ENCODE measurements at regions not wholly inside any gene's neighbourhood (a gene's known extent, or its start where the extent isn't known, plus 50 kb on each side); places are given as distances from the start of the nearest gene placed in this dataset. TPM values are rescaled to one million over a fixed set of nuclear protein-coding genes. Genes with fewer than 3 reads are reported as not detected.
"Not testable (repeated sequence)": the region's sequence is repeated elsewhere in the genome, so short reads cannot be mapped to it uniquely, and the experiment has no call there.

DNA sequence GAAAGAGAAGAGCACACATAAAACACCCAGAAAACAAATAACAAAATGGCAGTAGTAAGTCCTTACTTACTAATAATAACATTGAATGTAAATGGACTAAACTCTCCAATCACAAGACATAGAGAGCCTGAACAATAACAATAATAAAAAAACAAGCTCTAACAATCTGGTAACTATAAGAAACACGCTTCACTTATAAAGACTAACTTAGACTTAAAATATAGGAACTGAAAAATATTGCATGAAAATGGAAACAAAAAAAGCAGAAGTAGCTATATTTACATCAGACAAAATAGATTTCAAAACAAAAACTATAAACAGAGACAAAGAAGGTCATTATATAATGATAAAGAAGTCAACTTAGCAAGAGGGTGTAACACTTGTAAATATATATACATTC, 83.1 kb upstream of the LYPLAL1 start:
- DNase-seq: no peak

DNA sequence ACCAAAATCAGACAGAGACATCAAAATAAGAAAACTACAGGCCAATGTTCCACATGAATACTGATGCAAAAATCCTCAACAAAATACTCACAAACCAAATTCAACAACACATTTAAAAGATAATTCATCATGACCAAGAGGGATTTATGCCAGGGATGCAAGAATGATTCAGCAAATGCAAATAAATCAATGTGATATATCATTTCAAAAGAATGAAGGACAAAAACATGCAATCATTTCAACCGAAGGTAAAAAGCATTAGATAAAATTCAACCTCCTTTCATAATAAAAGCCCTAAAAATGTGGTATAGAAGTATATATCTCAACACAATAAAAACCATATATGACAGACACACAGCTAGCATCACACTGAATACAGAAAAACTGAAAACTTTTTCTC, 81.5 kb upstream of the LYPLAL1 start:
- no peak for DNase-seq

DNA sequence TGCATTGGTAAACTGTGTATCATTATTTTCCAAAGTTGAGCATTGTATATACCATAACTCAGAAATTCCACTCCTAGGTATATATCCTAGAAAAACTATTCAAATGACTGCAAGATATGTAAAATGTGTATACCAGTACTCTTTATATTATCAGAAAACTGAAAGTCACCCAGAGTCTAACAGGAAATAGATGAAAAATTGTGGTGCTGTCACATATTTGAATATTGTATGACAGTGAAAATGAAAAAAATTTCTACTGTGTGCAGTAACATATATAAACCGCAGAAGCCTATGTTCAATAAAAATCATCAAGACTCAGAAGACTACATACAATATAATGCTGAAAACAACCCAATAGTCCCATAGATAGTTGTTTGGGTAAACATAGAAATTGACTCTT, 74.4 kb upstream of the LYPLAL1 start:
- DNase-seq: no peak

DNA sequence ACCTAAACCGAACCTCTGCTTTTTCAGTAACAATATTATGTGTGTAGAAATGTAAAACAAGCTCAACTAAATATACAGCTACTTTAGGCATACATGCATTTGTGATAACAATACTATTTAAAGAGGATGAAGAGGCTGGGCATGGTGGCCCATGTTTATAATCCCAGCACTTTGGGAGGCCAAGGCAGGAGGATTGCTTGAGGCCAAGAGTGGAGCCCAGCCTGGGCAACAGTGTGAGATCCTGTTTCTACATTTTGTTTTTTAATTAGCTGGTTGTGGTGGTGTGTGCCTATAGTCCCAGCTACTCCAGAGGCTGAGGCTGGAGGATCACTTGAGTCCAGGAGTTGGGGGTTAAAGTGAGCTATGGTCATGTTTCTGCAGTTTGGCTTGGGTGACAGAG, 73.6 kb upstream of the LYPLAL1 start:
- no peak for DNase-seq

- DNase-seq: not testable (repeated sequence)
Measured at GRCh38 chr1:219102466-219102865, 71.2 kb upstream of the LYPLAL1 start.

GRCh38 chr1:219105893-219106292, 67.8 kb upstream of the LYPLAL1 start:
- DNase-seq: no peak

GRCh38 chr1:219109424-219110018, 64.2 kb upstream of the LYPLAL1 start:
- no peak for DNase-seq

DNA sequence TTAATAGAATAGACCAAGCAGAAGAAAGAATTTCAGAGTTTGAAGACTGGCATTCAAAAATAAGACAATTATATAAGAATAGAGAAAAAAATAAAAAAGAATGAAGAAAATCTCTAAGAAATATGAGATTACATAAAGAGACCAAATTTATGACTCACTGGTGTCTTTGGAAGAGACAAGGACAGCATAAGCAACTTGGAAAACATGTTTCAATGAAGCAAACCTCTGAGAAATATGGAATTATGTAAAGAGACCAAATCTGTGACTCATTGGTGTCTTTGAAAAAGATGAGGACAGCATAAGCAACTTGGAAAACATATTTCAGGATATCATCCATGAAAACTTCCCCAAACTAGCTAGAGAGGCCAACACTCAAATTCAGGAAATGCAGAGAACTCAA, 60.4 kb upstream of the LYPLAL1 start:
- no peak for DNase-seq

GRCh38 chr1:219114014-219114413, 59.7 kb upstream of the LYPLAL1 start:
- no peak for DNase-seq

DNA sequence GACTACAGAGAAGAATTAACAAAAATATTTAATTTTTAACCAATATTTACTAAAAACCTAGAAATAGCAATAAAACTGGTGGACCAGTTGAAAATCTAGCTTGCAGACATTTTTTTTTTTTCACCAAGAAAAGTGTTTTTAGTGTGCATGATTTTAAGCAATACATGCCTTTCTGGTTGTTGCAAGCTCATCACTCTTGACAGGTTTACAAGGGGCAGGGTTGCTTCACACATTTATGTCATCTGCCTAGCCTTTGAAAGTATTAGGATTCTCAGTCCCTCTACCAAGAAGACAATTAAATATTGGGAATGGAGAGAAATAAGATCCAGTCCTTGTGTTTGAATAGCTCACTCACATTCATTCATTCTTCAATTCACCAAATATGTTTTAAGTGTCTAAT, 53.8 kb upstream of the LYPLAL1 start:
- no peak for DNase-seq

DNA sequence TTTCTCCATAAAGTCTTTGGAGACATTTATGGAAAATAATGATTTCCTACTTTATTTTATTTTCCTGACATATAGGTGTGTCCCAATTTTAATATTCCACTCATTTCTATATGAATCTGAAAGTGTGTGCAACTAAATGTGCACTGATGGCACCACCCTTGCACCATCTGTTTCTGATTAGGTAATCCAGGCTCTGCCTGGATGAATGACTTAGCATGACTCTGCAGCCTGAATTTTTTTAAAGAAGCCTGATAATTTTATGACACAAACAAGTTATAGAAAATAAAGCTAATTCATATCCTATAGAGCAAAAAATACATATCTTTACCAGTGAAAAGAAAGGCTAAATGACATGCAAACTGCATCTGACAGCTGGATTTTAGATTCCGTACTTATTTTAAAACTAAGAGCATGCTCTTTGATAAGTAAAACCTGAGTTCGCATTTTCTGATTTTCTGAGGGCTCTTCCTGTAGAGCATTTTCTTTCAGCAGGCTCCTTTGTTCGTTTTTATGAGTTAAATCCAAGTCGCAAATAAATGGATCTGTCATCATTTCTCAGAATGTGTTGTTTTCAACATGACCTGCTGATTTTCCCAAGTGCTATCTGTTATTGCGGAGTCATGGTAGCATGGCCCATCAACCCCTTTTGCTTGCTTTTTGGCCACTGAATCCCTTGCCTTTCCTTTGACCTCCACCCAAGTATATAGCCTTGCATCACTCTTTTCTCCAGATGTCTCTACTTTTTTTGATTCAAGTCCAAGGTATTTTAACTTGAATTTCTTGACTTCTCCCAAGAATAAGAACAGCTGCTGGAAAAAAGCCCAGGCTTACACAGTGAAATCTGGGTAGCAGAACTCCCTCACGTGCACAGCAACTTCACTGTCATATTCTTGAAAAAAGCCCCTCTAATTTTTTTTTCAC, 52.8 kb upstream of the LYPLAL1 start:
- peak; percentile 94 for DNase-seq

DNA sequence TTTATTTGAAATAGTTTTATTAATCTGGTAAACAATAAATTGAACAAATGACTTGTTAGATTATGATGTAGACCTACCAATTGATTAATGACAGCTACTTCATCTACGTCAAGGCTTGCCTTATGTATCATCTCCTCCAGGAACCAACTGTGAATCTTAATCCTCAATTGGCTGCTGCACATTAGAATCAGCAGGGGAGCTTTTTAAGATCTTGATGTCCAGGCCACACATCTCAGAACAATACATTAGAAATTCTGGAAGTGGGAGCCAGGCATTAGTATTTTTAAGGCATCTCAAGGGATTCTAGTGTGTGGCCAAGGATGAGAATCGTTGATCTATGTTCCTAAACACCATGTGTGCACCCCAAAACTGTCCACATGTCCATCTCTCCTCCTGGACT, 52.0 kb upstream of the LYPLAL1 start:
- peak; percentile 30 for DNase-seq

- DNase-seq: peak; percentile 61
Measured at GRCh38 chr1:219123036-219123435, 50.6 kb upstream of the LYPLAL1 start.

Small RNAs in the stretch of these regions (small RNA-seq; reads per million reads assigned to genes)
- gene RF00012 (ENCODE audit: low replicate concordance): not detected

Measured in tongue (tissue), 2 donors.